ENCODE measurements at regions not wholly inside any gene's neighbourhood (a gene's known extent, or its start where the extent isn't known, plus 50 kb on each side); places are given as distances from the start of the nearest gene placed in this dataset.
"Not testable (repeated sequence)": the region's sequence is repeated elsewhere in the genome, so short reads cannot be mapped to it uniquely, and the experiment has no call there.

DNA sequence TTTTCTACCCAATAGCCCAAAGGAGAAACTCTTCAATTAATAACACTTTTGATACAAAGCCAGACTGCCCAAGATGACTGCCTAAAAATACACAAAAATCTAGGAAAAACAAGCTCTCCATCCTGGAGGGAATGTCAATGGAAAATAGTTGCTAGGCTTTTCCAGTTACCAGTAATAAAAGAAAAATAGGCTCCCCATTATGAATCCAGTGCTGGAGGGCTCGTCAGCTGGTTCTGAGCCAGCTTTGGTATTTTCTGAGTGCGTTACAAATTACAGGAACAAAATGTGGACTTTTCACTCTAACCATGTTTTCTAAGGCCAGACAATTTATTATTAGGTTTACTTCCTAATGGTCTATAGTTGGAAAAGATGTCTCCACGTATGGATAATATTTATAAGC, 414.5 kb downstream of the ACTL7B start:
- DNase-seq, result no peak

- no peak for DNase-seq
Measured at GRCh38 chr9:108439947-108440346, 415.8 kb downstream of the ACTL7B start.

- no peak for DNase-seq
Measured at GRCh38 chr9:108437656-108438055, 418.1 kb downstream of the ACTL7B start.

GRCh38 chr9:108436448-108436847, 419.3 kb downstream of the ACTL7B start:
- no peak for DNase-seq

DNA sequence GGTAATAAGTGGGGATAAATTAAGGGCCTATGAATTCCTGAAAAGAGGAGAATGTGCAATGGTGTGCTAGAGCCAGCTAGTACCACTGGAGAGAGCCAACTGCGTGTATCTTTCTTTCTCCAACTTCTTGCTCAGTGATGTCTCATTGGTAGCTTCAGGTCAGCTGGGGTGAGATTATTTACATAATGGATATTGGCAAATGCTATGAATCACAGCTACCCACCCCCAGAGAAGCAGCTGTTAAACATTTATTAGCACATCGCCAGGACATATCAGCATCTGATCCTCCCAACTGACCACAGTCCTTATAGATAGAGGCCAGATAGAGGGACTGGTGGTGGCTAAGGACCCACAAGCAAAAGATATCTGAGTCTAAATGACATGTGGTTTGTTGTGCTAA, 421.3 kb downstream of the ACTL7B start:
- no peak for DNase-seq

DNA sequence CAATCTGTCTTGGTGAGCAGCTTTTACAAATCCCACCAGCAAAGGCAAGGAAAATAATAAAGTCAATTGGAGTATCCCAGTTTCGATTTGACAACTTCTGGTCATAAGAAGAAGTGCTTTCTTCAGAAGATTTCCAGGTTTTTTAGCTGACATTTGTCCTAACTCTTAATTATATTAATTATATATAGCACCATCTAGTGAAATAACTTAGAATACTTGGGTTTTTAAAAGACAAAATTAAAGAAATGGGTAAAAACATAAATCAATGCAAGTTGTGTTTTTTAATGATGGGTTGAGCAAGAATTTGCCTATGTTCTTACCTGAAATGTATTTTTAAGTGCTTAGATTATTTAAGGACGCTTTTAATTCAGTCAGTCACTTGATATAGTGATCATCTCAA, 421.8 kb downstream of the ACTL7B start:
- no peak for DNase-seq

- DNase-seq, result no peak
Measured at GRCh38 chr9:108430655-108431054, 425.1 kb downstream of the ACTL7B start.

DNA sequence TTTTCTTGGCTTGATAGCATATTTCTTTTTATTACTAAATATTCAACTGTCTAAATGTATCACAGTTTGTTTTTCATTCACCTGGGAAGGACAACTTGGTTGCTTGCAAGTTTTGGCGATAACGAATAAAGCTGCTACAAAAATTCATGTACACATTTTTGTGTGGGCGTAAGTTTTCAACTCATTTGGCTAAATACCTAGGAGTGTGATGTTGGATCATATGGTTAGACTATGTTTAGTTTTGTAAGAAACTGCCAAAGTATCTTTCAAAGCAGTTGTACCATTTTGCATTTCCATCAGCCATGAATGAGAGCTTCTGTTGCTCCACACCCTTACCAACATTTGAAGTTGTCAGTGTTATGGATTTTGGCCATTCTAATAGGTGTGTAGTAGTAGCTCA, 428.0 kb downstream of the ACTL7B start:
- no peak for DNase-seq

DNA sequence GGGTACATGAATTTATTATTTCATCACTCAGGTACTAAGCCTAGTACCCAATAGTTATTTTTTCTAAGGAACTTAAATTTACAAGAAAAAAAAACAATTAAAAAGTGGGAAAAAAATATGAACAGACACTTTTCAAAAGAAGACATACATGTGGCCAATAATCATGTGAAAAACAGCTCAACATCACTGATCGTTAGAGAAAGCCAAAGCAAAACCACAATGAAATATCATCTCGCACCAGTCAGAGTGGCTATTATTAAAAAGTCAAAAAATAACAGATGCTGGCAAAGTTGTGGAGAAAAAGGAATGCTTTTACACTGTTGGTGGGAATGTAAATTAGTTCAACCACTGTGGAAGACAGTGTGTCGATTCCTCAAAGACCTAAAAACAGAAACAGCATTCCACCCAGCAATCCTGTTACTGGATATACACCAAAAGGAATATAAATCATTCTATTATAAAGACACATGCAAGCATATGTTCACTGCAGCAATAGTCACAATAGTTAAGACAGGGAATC, 429.3 kb downstream of the ACTL7B start:
- DNase-seq, result not testable (repeated sequence)

DNA sequence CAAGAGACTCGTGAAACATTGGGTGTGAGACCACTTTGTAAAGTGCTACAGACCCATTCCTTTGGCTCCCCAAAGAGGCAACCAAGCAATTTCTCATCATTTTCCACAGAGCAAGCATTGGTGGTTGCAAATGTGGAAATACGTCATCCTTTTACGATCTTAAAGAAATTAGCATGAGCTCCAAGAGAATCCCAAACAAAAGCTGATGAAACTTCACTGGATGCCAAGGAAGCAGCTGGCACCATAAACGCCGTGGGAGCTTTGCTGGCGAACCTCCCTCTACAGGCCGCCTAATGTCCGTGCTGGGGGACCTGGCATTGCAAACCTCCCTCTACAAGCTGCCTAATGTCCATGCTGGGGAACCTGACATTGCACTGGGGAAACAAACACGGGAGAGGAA, 432.4 kb downstream of the ACTL7B start:
- DNase-seq, result no peak

- no peak for DNase-seq
Measured at GRCh38 chr9:108419379-108419778, 436.4 kb downstream of the ACTL7B start.

- no peak for DNase-seq
Measured at GRCh38 chr9:108417726-108418125, 438.1 kb downstream of the ACTL7B start.

DNA sequence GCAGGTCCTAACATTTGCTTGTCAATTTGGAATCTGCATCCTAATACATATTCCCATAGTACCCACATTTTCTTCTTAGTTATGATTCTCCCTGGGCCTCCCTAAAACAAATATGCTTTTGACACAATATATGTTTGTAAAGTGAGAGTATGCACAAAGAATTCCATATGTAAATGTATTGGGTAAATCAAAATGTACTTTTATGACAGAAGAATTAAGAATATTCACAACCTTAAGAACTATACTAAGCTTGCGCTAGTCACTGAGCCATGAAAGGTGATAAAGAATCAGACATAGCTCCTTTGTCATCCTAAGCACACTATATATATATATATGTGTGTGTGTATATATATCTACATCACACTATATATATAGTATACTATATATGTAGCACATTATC, 438.5 kb downstream of the ACTL7B start:
- no peak for DNase-seq

- no peak for DNase-seq
Measured at GRCh38 chr9:108416324-108416723, 439.5 kb downstream of the ACTL7B start.

GRCh38 chr9:108413809-108414208, 442.0 kb downstream of the ACTL7B start:
- no peak for DNase-seq

GRCh38 chr9:108412755-108413154, 443.0 kb downstream of the ACTL7B start:
- no peak for DNase-seq

DNA sequence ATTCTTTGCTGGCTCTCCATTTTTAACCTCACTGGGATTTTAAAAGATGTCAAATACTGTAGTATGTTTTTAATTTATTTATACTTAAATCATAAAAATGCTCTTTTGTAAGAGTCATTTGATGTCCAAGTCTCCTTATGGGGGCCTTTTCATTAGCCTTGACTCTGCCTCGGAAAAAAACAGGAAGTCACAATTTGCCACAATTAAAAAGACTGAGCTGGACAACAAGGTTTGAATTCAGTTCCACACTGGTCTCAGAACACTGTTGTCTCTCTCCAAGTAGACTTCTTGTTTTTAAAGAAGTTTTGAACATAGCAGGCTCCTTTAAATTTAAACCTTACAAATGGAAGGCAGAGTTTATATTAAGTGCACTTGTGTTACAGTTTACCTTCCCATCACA, 444.2 kb downstream of the ACTL7B start:
- DNase-seq, result no peak

DNA sequence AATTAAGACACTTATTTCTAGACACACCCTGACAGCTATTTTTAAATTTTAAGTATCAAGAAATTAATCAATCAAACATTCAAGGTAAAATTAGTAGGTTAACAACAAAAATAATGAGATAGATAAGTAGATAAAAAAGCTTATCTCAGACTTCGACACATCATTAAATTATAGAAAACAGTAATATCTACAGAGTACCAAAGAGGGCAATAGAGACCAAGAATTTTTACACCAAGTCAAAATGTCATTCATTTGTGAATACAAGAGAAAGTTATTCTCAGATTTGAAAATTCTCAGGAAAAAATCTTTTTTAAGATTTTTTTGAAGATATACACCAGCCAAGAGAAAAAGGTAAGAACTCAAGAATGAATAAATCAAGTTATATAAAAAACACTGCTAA, 445.6 kb downstream of the ACTL7B start:
- no peak for DNase-seq

DNA sequence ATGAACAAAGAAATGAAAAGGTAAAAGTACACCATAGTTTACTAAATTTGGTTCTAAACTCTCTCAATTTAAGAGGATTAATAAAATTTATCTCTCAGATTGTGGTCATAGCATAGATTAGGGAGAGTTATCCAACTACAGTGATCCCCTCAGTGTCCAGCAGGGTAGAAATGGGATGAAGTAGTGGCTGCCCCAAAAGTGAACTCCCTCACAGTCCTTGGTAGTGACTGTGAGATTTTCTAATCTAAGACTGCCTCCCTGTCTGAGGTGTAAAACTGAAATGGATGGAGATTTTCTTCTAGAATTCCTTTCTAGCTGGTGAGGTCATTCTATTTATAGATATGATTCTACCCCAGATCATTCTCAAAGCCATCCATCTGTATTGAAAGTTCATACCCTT, 455.5 kb downstream of the ACTL7B start:
- no peak for DNase-seq

DNA sequence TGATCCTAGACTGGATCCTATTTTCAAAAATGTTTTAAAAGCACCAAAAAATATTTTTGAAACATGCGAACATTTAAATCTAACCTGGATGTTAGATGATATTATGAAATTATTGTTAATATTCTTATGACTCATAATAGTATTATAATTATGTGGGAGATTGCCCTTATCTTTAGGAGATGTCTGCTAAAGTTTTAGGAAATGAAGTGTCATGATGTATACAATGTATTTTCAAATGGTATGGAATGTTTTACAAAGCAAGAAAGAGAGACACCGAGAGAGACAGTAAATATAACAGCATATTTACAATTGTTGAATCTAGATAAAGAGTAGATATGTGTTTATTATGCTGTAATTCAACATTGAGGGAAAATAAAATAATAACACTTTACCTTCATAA, 455.9 kb downstream of the ACTL7B start:
- DNase-seq, result no peak

DNA sequence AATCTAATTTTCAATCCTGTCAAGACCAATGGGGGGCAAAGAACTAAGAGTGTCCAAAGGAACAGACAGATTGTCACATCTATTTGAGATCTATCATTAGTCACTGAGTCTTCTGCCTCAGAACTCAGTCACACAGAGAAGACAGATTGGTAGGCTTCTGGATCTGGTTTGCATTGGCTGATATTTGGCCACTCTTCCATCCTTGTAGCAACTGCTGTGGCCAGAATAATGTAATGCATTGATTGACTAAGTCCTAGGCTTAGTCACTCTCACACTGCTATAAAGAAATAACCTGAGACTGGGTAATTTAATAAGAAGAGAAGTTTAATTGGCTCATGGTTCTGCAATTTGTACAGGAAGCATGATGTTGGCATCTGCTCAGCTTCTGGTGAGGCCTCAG, 458.5 kb downstream of the ACTL7B start:
- no peak for DNase-seq

GRCh38 chr9:108396611-108397010, 459.2 kb downstream of the ACTL7B start:
- DNase-seq, result no peak

DNA sequence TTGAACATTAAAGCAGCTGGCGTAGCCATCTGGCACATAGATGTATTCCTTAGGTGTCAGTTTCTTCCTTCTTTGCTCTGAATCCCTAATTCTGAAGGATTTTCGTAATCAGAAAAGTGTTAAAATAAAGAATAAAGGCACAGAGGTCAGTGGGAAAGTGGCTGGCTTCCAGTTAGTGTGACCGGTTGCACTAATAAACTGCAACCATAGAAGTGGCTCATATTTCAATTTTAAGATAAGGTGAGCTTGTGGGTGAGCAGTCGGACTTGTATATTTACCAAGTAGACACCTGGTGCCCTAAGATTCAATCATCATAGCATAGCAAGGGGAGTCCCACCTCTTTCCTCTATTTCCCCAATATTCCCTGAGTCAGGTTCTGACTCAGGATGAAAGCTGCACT, 459.6 kb downstream of the ACTL7B start:
- no peak for DNase-seq

DNA sequence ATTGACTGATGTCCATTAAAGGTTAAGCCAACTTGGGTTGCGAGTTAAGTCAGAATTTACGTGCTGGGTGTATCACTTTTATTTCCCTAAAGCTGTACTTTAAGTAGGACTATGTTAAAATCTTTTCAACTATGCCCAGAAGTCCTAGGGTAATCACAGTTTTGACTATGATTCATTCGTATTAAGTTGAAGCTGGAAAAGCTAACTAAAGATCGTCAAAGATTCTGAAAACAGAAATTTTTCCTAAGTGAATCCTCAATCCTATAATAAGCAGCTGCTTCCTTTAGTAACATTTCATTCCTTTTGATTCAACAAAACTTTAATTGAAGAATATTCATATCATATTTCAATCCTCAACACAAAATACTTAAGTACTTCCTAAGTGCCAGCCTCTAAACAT, 460.4 kb downstream of the ACTL7B start:
- no peak for DNase-seq

DNA sequence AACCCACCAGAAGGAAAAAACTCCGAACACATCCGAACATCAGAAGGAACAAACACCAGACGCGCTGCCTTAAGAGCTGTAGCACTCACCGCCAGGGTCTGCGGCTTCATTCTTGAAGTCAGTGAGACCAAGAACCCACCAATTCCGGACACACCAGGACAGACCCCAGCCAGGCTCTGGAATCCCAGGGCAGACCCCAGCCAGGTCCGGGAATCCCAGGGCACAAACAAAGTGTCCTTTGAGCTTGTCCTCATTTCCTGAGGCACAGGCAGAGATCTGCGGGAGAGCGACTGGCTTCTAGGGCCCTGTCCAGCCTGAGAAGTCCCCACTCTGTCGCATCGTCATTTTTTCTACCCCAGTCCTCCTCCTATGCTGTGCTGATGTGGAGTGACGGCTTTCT, 461.1 kb downstream of the ACTL7B start:
- no peak for DNase-seq

DNA sequence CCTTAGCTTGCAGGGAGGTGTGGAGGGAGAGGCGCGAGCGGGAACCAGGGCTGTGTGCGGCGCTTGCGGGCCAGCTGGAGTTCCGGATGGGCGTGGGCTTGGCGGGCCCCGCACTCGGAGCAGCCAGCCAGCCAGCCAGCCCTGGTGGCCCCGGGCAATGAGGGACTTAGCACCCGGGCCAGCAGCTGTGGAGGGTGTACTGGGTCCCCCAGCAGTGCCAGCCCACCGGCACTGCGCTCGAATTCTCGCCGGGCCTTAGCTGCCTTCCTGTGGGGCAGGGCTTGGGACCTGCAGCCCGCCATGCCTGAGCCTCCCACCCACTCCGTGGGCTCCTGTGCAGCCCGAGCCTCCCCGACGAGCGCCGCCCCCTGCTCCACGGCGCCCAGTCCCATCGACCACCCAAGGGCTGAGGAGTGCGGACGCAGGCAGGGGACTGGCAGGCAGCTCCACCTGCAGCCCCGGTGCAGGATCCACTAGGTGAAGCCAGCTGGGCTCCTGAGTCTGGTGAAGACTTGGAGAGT, 462.2 kb downstream of the ACTL7B start:
- DNase-seq, result not testable (repeated sequence)
